Karpas-422 (cell line): ENCODE measurements at regions not wholly inside any gene's neighbourhood (a gene's known extent, or its start where the extent isn't known, plus 50 kb on each side); places are given as distances from the start of the nearest gene placed in this dataset.

Experiments
- DNase-seq: peaks from one replicate; pipeline ENCODE4 v3.0.0-alpha.2; 2015
- H2AFZ ChIP-seq: fragments of 200-600 bp; sonication (generic); 2 replicates; pipeline ENCODE4 v1.6.1; 2014; ENCODE audit warnings: antibody characterized with exemption, low read length, mixed read lengths
- H3K27ac ChIP-seq: fragments of 200-600 bp; sonication (generic); 2 replicates; pipeline ENCODE4 v1.5.1; 2014; ENCODE audit warnings: mild to moderate bottlenecking, low read length, moderate library complexity
- H3K27me3 ChIP-seq: fragments of 200-600 bp; sonication (generic); 2 replicates; pipeline ENCODE4 v1.6.1; 2014; ENCODE audit warnings: low read length, mixed read lengths
- H3K36me3 ChIP-seq: fragments of 200-600 bp; sonication (generic); 2 replicates; pipeline ENCODE4 v1.6.1; 2014; ENCODE audit warnings: low read length, mixed read lengths; ENCODE audit not compliant: insufficient read depth
- H3K4me1 ChIP-seq: fragments of 200-600 bp; sonication (generic); 2 replicates; pipeline ENCODE4 v1.6.1; 2014; ENCODE audit warnings: mild to moderate bottlenecking, low read length, mixed read lengths
- H3K4me2 ChIP-seq: fragments of 200-600 bp; sonication (generic); 2 replicates; pipeline ENCODE4 v1.6.1; 2014; ENCODE audit warnings: low read length, low read depth, mild to moderate bottlenecking; ENCODE audit not compliant: poor library complexity, severe bottlenecking
- H3K4me3 ChIP-seq: fragments of 200-600 bp; sonication (generic); 2 replicates; pipeline ENCODE4 v1.5.1; 2014; ENCODE audit warnings: mild to moderate bottlenecking, antibody characterized with exemption, low read length, mixed read lengths
- H3K79me2 ChIP-seq: fragments of 200-600 bp; sonication (generic); 2 replicates; pipeline ENCODE4 v1.6.1; 2014; ENCODE audit warnings: mild to moderate bottlenecking, low read length, mixed read lengths
- H3K9ac ChIP-seq: fragments of 200-600 bp; sonication (generic); 2 replicates; pipeline ENCODE4 v1.6.0; 2014; ENCODE audit warnings: low read length
- H3K9me2 ChIP-seq: fragments of 200-600 bp; sonication (generic), shearing (Covaris generic); replicated peaks from 2 replicates; pipeline ENCODE4 v1.6.0; 2014; ENCODE audit warnings: mild to moderate bottlenecking, low read length, moderate library complexity; ENCODE audit not compliant: insufficient read depth
- H3K9me3 ChIP-seq: fragments of 300-700, 200-600 bp; sonication (generic); 2 replicates; pipeline ENCODE4 v1.6.1; 2014; ENCODE audit warnings: low read length, mixed read lengths
- H4K20me1 ChIP-seq: fragments of 200-600 bp; sonication (generic); 2 replicates; pipeline ENCODE4 v1.6.1; 2014; ENCODE audit warnings: mild to moderate bottlenecking, antibody characterized with exemption, low read length, low read depth; ENCODE audit not compliant: insufficient read depth

- H3K4me3 ChIP-seq = no peak overlapping the region
- DNase-seq = no peak
- no peaks in the 10 kb centered on the region for H3K9me2 ChIP-seq
- H3K36me3 ChIP-seq = no peaks in the 10 kb centered on the region
- no peak overlapping the region for H3K9ac ChIP-seq
- H3K27me3 ChIP-seq = no peaks in the 10 kb centered on the region
- H3K4me2 ChIP-seq = no peak overlapping the region
- no peaks in the 10 kb centered on the region; the same call in 1 of the 2 replicates for H3K9me3 ChIP-seq
- no peak overlapping the region for H3K27ac ChIP-seq
- H4K20me1 ChIP-seq = no peaks in the 10 kb centered on the region
- no peaks in the 10 kb centered on the region for H3K4me1 ChIP-seq
- H3K79me2 ChIP-seq = no peaks in the 10 kb centered on the region
- H2AFZ ChIP-seq = no peak overlapping the region
Measured at GRCh38 chr2:163407296-163407695, 328.5 kb downstream of the FIGN start.

- no peaks in the 10 kb centered on the region for H3K79me2 ChIP-seq
- no peak overlapping the region for H3K27ac ChIP-seq
- peak; percentile 44 for DNase-seq
- H4K20me1 ChIP-seq = no peaks in the 10 kb centered on the region
- no peaks in the 10 kb centered on the region for H3K36me3 ChIP-seq
- no peak overlapping the region for H3K4me2 ChIP-seq
- H3K9me2 ChIP-seq = no peaks in the 10 kb centered on the region
- H3K4me3 ChIP-seq = no peak overlapping the region
- H2AFZ ChIP-seq = no peak overlapping the region
- H3K27me3 ChIP-seq = no peaks in the 10 kb centered on the region
- no peak overlapping the region for H3K9ac ChIP-seq
- no peaks in the 10 kb centered on the region; the same call in 1 of the 2 replicates for H3K9me3 ChIP-seq
- no peaks in the 10 kb centered on the region for H3K4me1 ChIP-seq
Measured at GRCh38 chr2:163405298-163405697, 330.5 kb downstream of the FIGN start.

DNA sequence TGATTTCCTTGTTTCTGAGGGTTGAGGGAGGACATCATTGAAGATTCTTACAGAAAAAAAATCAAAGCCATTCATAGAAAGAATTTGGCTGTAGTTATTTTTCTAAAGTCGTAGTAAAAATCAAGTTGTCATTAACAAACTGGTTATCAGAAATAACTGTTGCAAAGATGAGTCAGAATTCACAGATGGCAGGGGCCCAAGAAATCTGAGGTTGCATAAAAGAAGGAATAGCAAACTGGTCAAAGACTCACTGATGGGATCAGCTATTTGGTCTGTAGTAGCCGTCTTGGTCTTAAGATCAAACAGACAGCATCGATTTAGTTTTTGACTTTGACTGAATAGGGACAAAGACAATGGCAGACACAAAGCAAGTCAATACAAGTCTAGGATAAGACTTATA is 334.3 kb downstream of the FIGN start:
- Histone ChIP-seq H3K9me3 (no peaks in the 10 kb centered on the region), H3K27ac (no peak overlapping the region), H3K9me2 (no peaks in the 10 kb centered on the region), H3K9ac (no peak overlapping the region), H3K4me2 (no peak overlapping the region), H3K4me1 (no peaks in the 10 kb centered on the region), H3K4me3 (no peak overlapping the region), H3K79me2 (no peaks in the 10 kb centered on the region), H2AFZ (no peak overlapping the region), H4K20me1 (no peaks in the 10 kb centered on the region), H3K36me3 (no peaks in the 10 kb centered on the region), H3K27me3 (no peaks in the 10 kb centered on the region)
- DNase-seq = no peak

- Histone ChIP-seq H3K36me3 (no peaks in the 10 kb centered on the region), H3K27me3 (no peaks in the 10 kb centered on the region), H3K4me1 (no peaks in the 10 kb centered on the region), H3K4me2 (no peak overlapping the region), H3K9me3 (no peaks in the 10 kb centered on the region), H3K27ac (no peak overlapping the region), H2AFZ (no peak overlapping the region), H3K4me3 (no peak overlapping the region), H3K79me2 (no peaks in the 10 kb centered on the region), H3K9ac (no peak overlapping the region), H3K9me2 (no peaks in the 10 kb centered on the region), H4K20me1 (no peaks in the 10 kb centered on the region)
- no peak for DNase-seq
Measured at GRCh38 chr2:163397451-163397850, 338.4 kb downstream of the FIGN start.

GRCh38 chr2:163395602-163396001 is 340.2 kb downstream of the FIGN start:
- no peak for DNase-seq
- no peaks in the 10 kb centered on the region for H3K27me3 ChIP-seq
- no peak overlapping the region for H3K4me2 ChIP-seq
- no peak overlapping the region for H3K9ac ChIP-seq
- H2AFZ ChIP-seq = no peak overlapping the region
- H3K4me3 ChIP-seq = no peak overlapping the region
- H4K20me1 ChIP-seq = no peaks in the 10 kb centered on the region
- H3K4me1 ChIP-seq = no peaks in the 10 kb centered on the region
- H3K9me2 ChIP-seq = no peaks in the 10 kb centered on the region
- no peaks in the 10 kb centered on the region for H3K9me3 ChIP-seq
- H3K27ac ChIP-seq = no peak overlapping the region
- no peaks in the 10 kb centered on the region for H3K36me3 ChIP-seq
- H3K79me2 ChIP-seq = no peaks in the 10 kb centered on the region

- Histone ChIP-seq H3K9ac (no peak overlapping the region), H3K4me3 (no peak overlapping the region), H3K36me3 (no peaks in the 10 kb centered on the region), H3K4me2 (no peak overlapping the region), H3K27me3 (no peaks in the 10 kb centered on the region), H3K9me3 (no peaks in the 10 kb centered on the region), H4K20me1 (no peaks in the 10 kb centered on the region), H2AFZ (no peak overlapping the region), H3K79me2 (no peaks in the 10 kb centered on the region), H3K9me2 (no peaks in the 10 kb centered on the region), H3K27ac (no peak overlapping the region), H3K4me1 (no peaks in the 10 kb centered on the region)
- no peak for DNase-seq
Measured at GRCh38 chr2:163389838-163390237, 346.0 kb downstream of the FIGN start.

- no peaks in the 10 kb centered on the region for H3K9me2 ChIP-seq
- DNase-seq = no peak
- no peak overlapping the region for H3K9ac ChIP-seq
Measured at GRCh38 chr2:163375472-163375871, 360.3 kb downstream of the FIGN start.

GRCh38 chr2:163375070-163375469 is 360.7 kb downstream of the FIGN start:
- Histone ChIP-seq H3K4me2 (no peak overlapping the region), H3K9ac (no peak overlapping the region), H3K9me3 (no peaks in the 10 kb centered on the region), H3K79me2 (no peaks in the 10 kb centered on the region), H3K27ac (no peak overlapping the region), H3K36me3 (no peaks in the 10 kb centered on the region), H3K4me1 (no peaks in the 10 kb centered on the region), H2AFZ (no peak overlapping the region), H4K20me1 (no peaks in the 10 kb centered on the region), H3K27me3 (no peaks in the 10 kb centered on the region), H3K4me3 (no peak overlapping the region), H3K9me2 (no peaks in the 10 kb centered on the region)
- DNase-seq = no peak

More at GRCh38 chr2:163375472-163375871, 360.3 kb downstream of the FIGN start:
- no peaks in the 10 kb centered on the region for H3K79me2 ChIP-seq
- no peaks in the 10 kb centered on the region for H3K27me3 ChIP-seq
- H4K20me1 ChIP-seq = no peaks in the 10 kb centered on the region
- no peak overlapping the region for H3K4me2 ChIP-seq
- no peaks in the 10 kb centered on the region for H3K36me3 ChIP-seq
- no peaks in the 10 kb centered on the region for H3K4me1 ChIP-seq
- H2AFZ ChIP-seq = no peak overlapping the region
- H3K4me3 ChIP-seq = no peak overlapping the region
- H3K9me3 ChIP-seq = no peaks in the 10 kb centered on the region
- H3K27ac ChIP-seq = no peak overlapping the region

- H3K4me3 ChIP-seq = no peak overlapping the region
- no peaks in the 10 kb centered on the region for H3K79me2 ChIP-seq
- H3K27ac ChIP-seq = no peak overlapping the region
- DNase-seq = no peak
- no peaks in the 10 kb centered on the region for H4K20me1 ChIP-seq
- no peak overlapping the region for H3K9ac ChIP-seq
- H2AFZ ChIP-seq = no peak overlapping the region
- no peaks in the 10 kb centered on the region for H3K9me2 ChIP-seq
- H3K36me3 ChIP-seq = no peaks in the 10 kb centered on the region
- H3K4me2 ChIP-seq = no peak overlapping the region
- H3K4me1 ChIP-seq = no peaks in the 10 kb centered on the region
- no peaks in the 10 kb centered on the region for H3K27me3 ChIP-seq
- no peaks in the 10 kb centered on the region for H3K9me3 ChIP-seq
Measured at GRCh38 chr2:163374282-163374681, 361.5 kb downstream of the FIGN start.
